HepG2 (cell line): ENCODE measurements at regions not wholly inside any gene's neighbourhood (a gene's known extent, or its start where the extent isn't known, plus 50 kb on each side); places are given as distances from the start of the nearest gene placed in this dataset.

Experiments used
- ATAC-seq: fragments of 200-7000 bp; cut with Tn5 transposase; 3 replicates; pipeline ENCODE4 v1.9.1; 2020; ENCODE audit warnings: mild to moderate bottlenecking, moderate library complexity
- BruUV-seq: library from RNA; stranded (reverse); fragments of 400-500 nt; replicated peaks from 2 replicates; lab custom pipeline; 2021; lab: Mats Ljungman, UMichigan
- CTCF ChIA-PET: fragments of 300-600 bp; formaldehyde crosslinking; extraction: SDS; loops from one replicate; lab custom pipeline; 2021; ENCODE audit warnings: low total read pairs, inconsistent platforms, low intra/inter-chr PET ratio; lab: Yijun Ruan, JAX
- POLR2A ChIA-PET: fragments of 350-600 bp; sonication (Branson Sonifier 250); formaldehyde crosslinking; loops from one replicate; lab custom pipeline; 2020; ENCODE audit warnings: antibody characterized with exemption, inconsistent platforms; lab: Yijun Ruan, JAX
- DNase-seq: peaks from one replicate; pipeline ENCODE4 v3.0.0-alpha.2; 2015; ENCODE audit warnings: low spot score
- FAIRE-seq: peaks from 3 replicates; lab custom pipeline; 2011; peaks lifted over from hg19 to GRCh38; lab: Jason Lieb, UNC
- H2AFZ ChIP-seq: one replicate; pipeline ENCODE4 v1.6.1; 2011; ENCODE audit warnings: low read length, inconsistent platforms
- H3K27ac ChIP-seq: fragments of 300-600 bp; 3 replicates; pipeline ENCODE4 v1.8.0; 2011; ENCODE audit warnings: mixed run types, mild to moderate bottlenecking, mixed read lengths, low read length, inconsistent platforms; ENCODE audit not compliant: insufficient read depth; ENCODE audit errors: extremely low read length
- H3K27me3 ChIP-seq, 2 experiments: fragments of 200-600 bp in 1 of 2; 2 replicates in 1 of 2; 3 replicates in 1 of 2; pipeline versions ENCODE4 v1.6.0 to v1.8.0; 2011; ENCODE audit warnings: low read length in 2 of 2, mild to moderate bottlenecking in 2 of 2, moderate library complexity in 2 of 2, inconsistent platforms in 1 of 2; ENCODE audit not compliant: insufficient read depth in 2 of 2, control insufficient read depth in 1 of 2
- H3K36me3 ChIP-seq, 2 experiments: fragments of 200-600 bp in 1 of 2; replicated peaks in 1 of 2; 2 replicates in 1 of 2; 3 replicates in 1 of 2; pipeline versions ENCODE4 v1.5.1 to v1.8.0; 2011; ENCODE audit warnings: low read length in 2 of 2, inconsistent platforms in 1 of 2; ENCODE audit not compliant: insufficient read depth in 2 of 2, control insufficient read depth in 1 of 2
- H3K4me1 ChIP-seq: 2 replicates; pipeline ENCODE4 v1.5.1; 2012; ENCODE audit warnings: low read length, inconsistent platforms; ENCODE audit not compliant: insufficient read depth
- H3K4me2 ChIP-seq: 2 replicates; pipeline ENCODE4 v1.6.0; 2011; ENCODE audit warnings: low read depth, low read length, inconsistent platforms
- H3K4me3 ChIP-seq, 3 experiments: fragments of 200-600 bp in 1 of 3; sonication (generic), shearing (Covaris generic) in 1 of 3; replicated peaks in 1 of 3; 2 replicates each; pipeline ENCODE4 v1.5.1; 2011 to 2016; ENCODE audit warnings: low read length in 3 of 3, inconsistent platforms in 2 of 3, low read depth in 2 of 3, mild to moderate bottlenecking in 2 of 3, control low read depth in 1 of 3, mixed read lengths in 1 of 3; ENCODE audit not compliant: insufficient read depth in 1 of 3
- H3K79me2 ChIP-seq: one replicate; pipeline ENCODE4 v1.6.1; 2011; ENCODE audit warnings: low read length, inconsistent platforms; ENCODE audit not compliant: insufficient read depth
- H3K9ac ChIP-seq: 2 replicates; pipeline ENCODE4 v1.6.0; 2011; ENCODE audit warnings: mild to moderate bottlenecking, low read depth, low read length, inconsistent platforms; ENCODE audit not compliant: insufficient read depth
- H3K9me3 ChIP-seq: 2 replicates; pipeline ENCODE4 v1.5.1; 2012; ENCODE audit warnings: mild to moderate bottlenecking, low read length
- H4K20me1 ChIP-seq: 2 replicates; pipeline ENCODE4 v1.6.0; 2011; ENCODE audit warnings: inconsistent platforms, mild to moderate bottlenecking, low read length, moderate library complexity; ENCODE audit not compliant: insufficient read depth
- BRD4 ChIP-seq: sonication (generic); formaldehyde crosslinking; IDR thresholded peaks from 2 replicates; pipeline ENCODE4 v1.4.0; 2020; ENCODE audit warnings: missing genetic modification reagents
- CSRNP1 ChIP-seq: sonication (generic); formaldehyde crosslinking; IDR thresholded peaks from 2 replicates; pipeline ENCODE4 v1.8.1; 2023; ENCODE audit warnings: mild to moderate bottlenecking, missing genetic modification reagents
- GATA4 ChIP-seq: sonication (generic); IDR thresholded peaks from 2 replicates; pipeline ENCODE4 v1.6.1; 2016; ENCODE audit warnings: antibody characterized with exemption, low read depth, borderline replicate concordance
- GATAD2A ChIP-seq: IDR thresholded peaks from 2 replicates; pipeline ENCODE4 v1.6.1; 2016
- HDAC1 ChIP-seq: sonication (generic); formaldehyde crosslinking; IDR thresholded peaks from 2 replicates; pipeline ENCODE4 v1.5.1; 2020; ENCODE audit warnings: mild to moderate bottlenecking, missing genetic modification reagents
- MYC ChIP-seq: sonication (generic); formaldehyde crosslinking; IDR thresholded peaks from 2 replicates; pipeline ENCODE4 v1.9.0; 2021; ENCODE audit warnings: missing genetic modification reagents, borderline replicate concordance
- NFE2L2 ChIP-seq: fragments of 150-350 bp; IDR thresholded peaks from 2 replicates; pipeline ENCODE4 v1.6.1; 2014; ENCODE audit warnings: low read length
- SMAD1 ChIP-seq: sonication (generic); formaldehyde crosslinking; IDR thresholded peaks from 2 replicates; pipeline ENCODE4 v1.4.0; 2020; ENCODE audit warnings: missing genetic modification reagents, low read depth, mild to moderate bottlenecking, borderline replicate concordance
- SNRNP70 ChIP-seq: fragments of 200-400 bp; formaldehyde crosslinking; IDR thresholded peaks from 2 replicates; pipeline ENCODE4 v1.6.1; 2017; ENCODE audit warnings: mild to moderate bottlenecking, low read depth, low read length, moderate library complexity
- TCF7L2 ChIP-seq: IDR thresholded peaks from 2 replicates; pipeline ENCODE4 v1.6.1; 2011; ENCODE audit warnings: mild to moderate bottlenecking, low read depth, low read length, moderate library complexity
- U2AF1 ChIP-seq: fragments of 200-400 bp; formaldehyde crosslinking; optimal IDR thresholded peaks from 2 replicates; pipeline ENCODE3; 2017; ENCODE audit warnings: mild to moderate bottlenecking, low read depth, low read length
- YEATS2 ChIP-seq: sonication (generic); formaldehyde crosslinking; IDR thresholded peaks from 2 replicates; pipeline ENCODE4 v1.4.0; 2020; ENCODE audit warnings: missing genetic modification reagents, borderline replicate concordance
- ZBTB25 ChIP-seq: IDR thresholded peaks from 2 replicates; pipeline ENCODE4 v1.6.1; 2018; ENCODE audit warnings: missing genetic modification reagents
- ZFAT ChIP-seq: sonication (generic); formaldehyde crosslinking; conservative IDR thresholded peaks from 2 replicates; pipeline ENCODE4 v1.8.1; 2023; ENCODE audit warnings: missing genetic modification reagents, inconsistent platforms
- ZFP62 ChIP-seq: sonication (generic); formaldehyde crosslinking; IDR thresholded peaks from 2 replicates; pipeline ENCODE4 v1.4.0; 2020; ENCODE audit warnings: missing genetic modification reagents
- ZNF232 ChIP-seq: sonication (generic); formaldehyde crosslinking; IDR thresholded peaks from 2 replicates; pipeline ENCODE4 v1.4.0; 2020; ENCODE audit warnings: missing genetic modification reagents, borderline replicate concordance
- ZNF256 ChIP-seq: sonication (generic); formaldehyde crosslinking; conservative IDR thresholded peaks from 2 replicates; pipeline ENCODE4 v1.4.0; 2020; ENCODE audit warnings: missing genetic modification reagents
- ZNF281 ChIP-seq: sonication (generic); formaldehyde crosslinking; IDR thresholded peaks from 2 replicates; pipeline ENCODE4 v1.4.0; 2020; ENCODE audit warnings: missing genetic modification reagents, borderline replicate concordance
- WGBS: methylation state at CpG from one replicate; pipeline ENCODE4 v1.1.6; 2017; ENCODE audit warnings: low lambda C conversion rate; 5-methylcytosine and 5-hydroxymethylcytosine counted together
- in situ Hi-C: cut with HindIII; loops from 2 replicates; pipeline ENCODE4 v1.10.0; 2017; ENCODE audit warnings: low pct_unique_long_range_greater_than_20kb; ENCODE audit not compliant: extremely low pct_ligation_motif_present
- intact Hi-C: fragments of 100-400 bp; cut with micrococcal nuclease; formaldehyde crosslinking; loops from one replicate; pipeline ENCODE4 v1.10.0; 2022; ENCODE audit not compliant: unreplicated experiment
- TF ChIP-seq, protein P1 (sequence below): sonication (generic); formaldehyde crosslinking; conservative IDR thresholded peaks from 2 replicates; pipeline ENCODE4 v1.5.0; 2020; ENCODE audit warnings: missing genetic modification reagents

DNA sequence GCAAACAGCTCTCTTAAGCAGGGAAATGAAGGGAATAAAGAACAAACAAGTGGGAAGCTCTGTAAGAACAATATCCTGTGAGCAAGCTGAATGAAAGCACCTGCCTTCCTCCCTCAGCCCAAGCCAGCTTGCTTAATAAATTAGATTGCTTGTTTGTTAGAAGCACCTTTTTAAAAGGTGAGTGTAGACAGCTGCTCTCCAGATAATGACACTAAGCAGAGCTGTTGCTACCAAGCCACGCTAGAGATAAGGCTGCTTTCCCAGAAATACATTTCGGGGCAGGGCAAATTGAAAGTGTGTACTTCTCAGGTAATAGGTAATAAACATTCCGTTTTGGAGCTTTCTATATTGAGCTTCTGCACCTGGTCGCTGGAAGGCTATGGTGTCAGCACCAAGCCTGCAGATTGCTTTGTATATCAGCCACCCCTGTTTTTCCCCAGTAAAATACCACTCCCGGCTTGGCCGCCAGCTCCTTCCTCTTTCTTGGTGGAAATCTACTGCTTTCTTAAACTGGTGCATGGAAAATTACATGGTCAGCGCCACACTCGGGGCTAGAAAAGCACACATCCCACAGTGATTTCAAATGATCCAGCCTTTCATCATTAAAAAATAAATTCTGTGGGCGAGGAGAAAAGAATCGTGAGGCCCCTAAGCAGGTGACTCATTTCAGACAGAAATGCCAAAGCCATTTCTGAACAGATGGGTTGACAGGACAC lies 151.3 kb downstream of the ETS2 start:
- no peak overlapping the region for H2AFZ ChIP-seq
- no peaks in the 10 kb centered on the region for H4K20me1 ChIP-seq
- CTCF ChIA-PET = no interaction called here
- DNase-seq = no peak
- intact Hi-C loops = no loop called here
- H3K4me2 ChIP-seq = no peak overlapping the region
- no peak overlapping the region for H3K9ac ChIP-seq
- no peak for ATAC-seq
- WGBS = 78% methylated on average over 10 of the region's 10 CpGs
- no peak overlapping the region for H3K4me3 ChIP-seq
- no peaks in the 10 kb centered on the region for H3K27me3 ChIP-seq
- H3K9me3 ChIP-seq = no peaks in the 10 kb centered on the region
- in situ Hi-C loops = no loop called here
- no peak for FAIRE-seq
- TF ChIP-seq ZFAT (CRISPR knock-in tag) (no peak), HDAC1 (CRISPR knock-in tag) (no peak), GATA4 (no peak), ZNF281 (CRISPR knock-in tag) (no peak), SNRNP70 (no peak), U2AF1 (no peak), ZNF256 (no peak), TCF7L2 (no peak), YEATS2 (CRISPR knock-in tag) (no peak), GATAD2A (no peak), ZBTB25 (CRISPR knock-in tag) (no peak), ZNF232 (CRISPR knock-in tag) (no peak), ZFP62 (CRISPR knock-in tag) (no peak), MYC (CRISPR knock-in tag) (no peak), SMAD1 (CRISPR knock-in tag) (no peak), NFE2L2 (no peak), CSRNP1 (CRISPR knock-in tag) (no peak), BRD4 (CRISPR knock-in tag) (no peak)
- TF ChIP-seq, protein P1, sequence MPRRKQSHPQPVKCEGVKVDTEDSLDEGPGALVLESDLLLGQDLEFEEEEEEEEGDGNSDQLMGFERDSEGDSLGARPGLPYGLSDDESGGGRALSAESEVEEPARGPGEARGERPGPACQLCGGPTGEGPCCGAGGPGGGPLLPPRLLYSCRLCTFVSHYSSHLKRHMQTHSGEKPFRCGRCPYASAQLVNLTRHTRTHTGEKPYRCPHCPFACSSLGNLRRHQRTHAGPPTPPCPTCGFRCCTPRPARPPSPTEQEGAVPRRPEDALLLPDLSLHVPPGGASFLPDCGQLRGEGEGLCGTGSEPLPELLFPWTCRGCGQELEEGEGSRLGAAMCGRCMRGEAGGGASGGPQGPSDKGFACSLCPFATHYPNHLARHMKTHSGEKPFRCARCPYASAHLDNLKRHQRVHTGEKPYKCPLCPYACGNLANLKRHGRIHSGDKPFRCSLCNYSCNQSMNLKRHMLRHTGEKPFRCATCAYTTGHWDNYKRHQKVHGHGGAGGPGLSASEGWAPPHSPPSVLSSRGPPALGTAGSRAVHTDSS (CRISPR knock-in tag) = no peak
- TF ChIP-seq, all 625 proteins: peak for 0
- Histone ChIP-seq H3K4me1 (peaks cover 70% of the 10 kb centered on the region), H3K79me2 (no peaks in the 10 kb centered on the region), H3K27ac (no peak overlapping the region), H3K36me3 (no peaks in the 10 kb centered on the region)
- BruUV-seq = no TSS peak
- POLR2A ChIA-PET = interaction anchor here (1.2 to 1.4 kb wide), 3 partner anchors 9 to 138 kb away, joined by 3 to 5 read pairs (median 4); no protein-coding TSS in a partner anchor
